ENCODE measurements at regions not wholly inside any gene's neighbourhood (a gene's known extent, or its start where the extent isn't known, plus 50 kb on each side); places are given as distances from the start of the nearest gene placed in this dataset.

DNA sequence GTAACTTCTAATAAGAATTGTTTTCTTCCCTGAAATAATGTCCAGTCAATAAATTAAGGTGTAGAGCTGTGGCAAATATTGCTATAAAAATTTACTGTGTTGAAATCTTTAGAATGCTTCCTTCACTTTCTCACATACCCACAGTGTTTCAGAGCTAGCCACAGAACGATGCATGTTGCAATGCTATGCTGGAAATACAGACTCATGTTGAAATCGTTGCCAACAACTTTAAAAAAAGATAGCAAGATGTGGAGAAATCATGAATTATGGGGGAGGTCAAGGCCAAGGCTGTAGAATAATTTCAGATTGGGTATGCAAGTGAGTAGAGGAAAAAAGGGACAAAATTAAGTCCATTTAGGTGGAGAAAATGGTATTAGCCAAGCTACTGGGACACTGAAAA is 204.8 kb downstream of the VEGFC start:
- Mint-ChIP-seq H3K27ac (no peak overlapping the region), H3K36me3 (ENCODE audit: low read depth) (no peaks in the 10 kb centered on the region), H3K4me1 (no peaks in the 10 kb centered on the region), H3K4me3 (no peak overlapping the region), H3K9me3 (no peaks in the 10 kb centered on the region), H3K27me3 (no peaks in the 10 kb centered on the region)
- intact Hi-C loops (cut with micrococcal nuclease), result no loop called here
- no peak for DNase-seq

- no peak overlapping the region for H3K27ac Mint-ChIP-seq
Observed at GRCh38 chr4:176588436-176588835, 204.3 kb downstream of the VEGFC start.

DNA sequence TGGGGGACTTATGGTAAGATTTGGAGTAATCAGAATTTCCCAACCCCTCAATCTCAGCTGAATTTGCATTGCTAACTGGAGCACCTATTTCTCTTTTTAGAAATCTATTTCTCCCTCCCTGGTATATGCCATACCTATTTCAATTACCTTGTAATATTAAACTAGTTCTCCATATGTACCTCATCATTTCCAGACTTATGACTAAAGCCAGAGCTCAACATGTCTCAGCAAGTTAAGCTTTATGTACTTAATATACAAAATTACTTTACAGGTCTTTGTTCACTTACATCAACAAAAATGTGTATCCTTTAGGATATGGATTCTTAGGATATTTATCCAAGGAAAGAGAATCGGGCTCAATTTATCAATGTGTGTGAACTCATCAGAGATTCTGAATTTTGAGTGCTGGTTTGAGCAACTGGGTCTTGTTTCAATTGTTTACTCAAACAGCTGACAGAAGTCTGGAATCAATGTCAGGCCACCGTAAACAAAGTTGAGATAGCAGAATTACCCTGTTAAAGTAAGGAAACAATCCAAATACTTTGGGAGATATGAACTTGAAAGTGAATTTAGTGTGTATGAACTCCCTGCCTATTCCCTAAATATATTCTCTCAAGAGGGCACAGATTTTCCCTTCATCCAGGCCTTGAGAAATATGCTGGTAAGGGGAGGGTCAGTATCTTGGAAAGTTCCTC is 199.6 kb downstream of the VEGFC start:
- H3K9me3 Mint-ChIP-seq, result no peaks in the 10 kb centered on the region
- no peaks in the 10 kb centered on the region for H3K4me1 Mint-ChIP-seq
- DNase-seq, result no peak
- no peaks in the 10 kb centered on the region for H3K27me3 Mint-ChIP-seq
- intact Hi-C loops (cut with micrococcal nuclease), result no loop called here
- H3K27ac Mint-ChIP-seq, result no peak overlapping the region
- no peaks in the 10 kb centered on the region for H3K36me3 Mint-ChIP-seq (ENCODE audit: low read depth)
- H3K4me3 Mint-ChIP-seq, result no peak overlapping the region

More at GRCh38 chr4:176588436-176588835, 204.3 kb downstream of the VEGFC start:
- intact Hi-C loops (cut with micrococcal nuclease), result no loop called here
- Mint-ChIP-seq H3K27me3 (no peaks in the 10 kb centered on the region), H3K9me3 (no peaks in the 10 kb centered on the region), H3K4me3 (no peak overlapping the region), H3K36me3 (ENCODE audit: low read depth) (no peaks in the 10 kb centered on the region), H3K4me1 (no peaks in the 10 kb centered on the region)
- DNase-seq, result no peak

- Mint-ChIP-seq H3K27me3 (no peaks in the 10 kb centered on the region), H3K36me3 (ENCODE audit: low read depth) (no peaks in the 10 kb centered on the region), H3K27ac (no peak overlapping the region), H3K4me1 (no peaks in the 10 kb centered on the region), H3K4me3 (no peak overlapping the region), H3K9me3 (no peaks in the 10 kb centered on the region)
- intact Hi-C loops (cut with micrococcal nuclease), result no loop called here
- DNase-seq, result peak; percentile 4
Observed at GRCh38 chr4:176593943-176594342, 198.8 kb downstream of the VEGFC start.

- DNase-seq, result peak; percentile 4
- Mint-ChIP-seq H3K36me3 (ENCODE audit: low read depth) (no peaks in the 10 kb centered on the region), H3K9me3 (no peaks in the 10 kb centered on the region), H3K27ac (no peak overlapping the region), H3K4me1 (no peaks in the 10 kb centered on the region), H3K27me3 (no peaks in the 10 kb centered on the region), H3K4me3 (no peak overlapping the region)
- intact Hi-C loops (cut with micrococcal nuclease), result no loop called here
Observed at GRCh38 chr4:176595257-176595656, 197.5 kb downstream of the VEGFC start.

DNA sequence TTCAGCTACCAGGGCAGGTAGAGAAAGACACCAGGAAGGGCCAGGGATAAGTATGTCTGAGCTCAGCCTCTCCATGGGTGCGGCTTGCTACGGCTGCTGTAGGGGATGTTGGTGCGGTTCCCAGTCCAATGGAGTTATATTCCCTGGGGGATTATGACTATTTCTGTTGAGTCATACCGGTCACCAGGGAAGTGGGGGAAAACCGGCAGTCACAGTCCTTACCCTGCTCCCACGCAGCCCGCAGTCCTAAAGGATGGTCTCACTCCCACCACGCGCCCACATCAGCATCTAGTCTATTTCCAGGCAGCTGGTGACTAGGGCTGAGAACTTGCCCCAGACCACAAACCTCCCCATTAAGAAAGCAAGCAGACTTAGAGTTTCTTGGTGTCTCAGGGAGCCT is 191.6 kb downstream of the VEGFC start:
- no peaks in the 10 kb centered on the region for H3K9me3 Mint-ChIP-seq

DNA sequence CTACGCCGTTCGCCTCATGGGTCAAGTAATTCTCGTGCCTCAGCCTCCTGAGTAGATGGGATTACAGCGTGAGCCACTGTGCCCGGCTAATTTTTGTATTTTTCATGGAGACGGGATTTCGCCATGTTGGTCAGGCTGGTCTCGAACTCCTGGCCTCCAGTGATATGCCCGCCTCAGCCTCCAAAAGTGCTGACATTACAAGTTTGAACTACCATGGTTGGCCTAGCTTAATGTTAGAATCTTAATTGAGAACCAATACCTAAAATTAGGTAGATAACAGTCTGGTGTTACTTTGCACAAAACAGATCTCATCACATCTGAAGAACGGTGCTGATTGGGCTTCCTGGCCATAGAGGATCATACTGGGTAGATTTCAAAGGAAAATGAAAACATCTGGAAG is 184.9 kb downstream of the VEGFC start:
- H3K9me3 Mint-ChIP-seq, result peaks cover 4% of the 10 kb centered on the region
- H3K27me3 Mint-ChIP-seq, result no peaks in the 10 kb centered on the region
- H3K4me1 Mint-ChIP-seq, result no peaks in the 10 kb centered on the region
- no peaks in the 10 kb centered on the region for H3K36me3 Mint-ChIP-seq (ENCODE audit: low read depth)
- intact Hi-C loops (cut with micrococcal nuclease), result no loop called here
- no peak overlapping the region for H3K4me3 Mint-ChIP-seq
- DNase-seq, result peak; percentile 8
- H3K27ac Mint-ChIP-seq, result no peak overlapping the region

More for the DNA sequence above, 191.6 kb downstream of the VEGFC start:
- Mint-ChIP-seq H3K36me3 (ENCODE audit: low read depth) (no peaks in the 10 kb centered on the region), H3K27ac (no peak overlapping the region), H3K4me3 (no peak overlapping the region), H3K4me1 (no peaks in the 10 kb centered on the region), H3K27me3 (no peaks in the 10 kb centered on the region)
- DNase-seq, result no peak
- intact Hi-C loops (cut with micrococcal nuclease), result no loop called here

- Mint-ChIP-seq H3K36me3 (ENCODE audit: low read depth) (no peaks in the 10 kb centered on the region), H3K4me1 (no peaks in the 10 kb centered on the region), H3K27me3 (no peaks in the 10 kb centered on the region), H3K4me3 (no peak overlapping the region), H3K27ac (no peak overlapping the region), H3K9me3 (peaks cover 4% of the 10 kb centered on the region)
- intact Hi-C loops (cut with micrococcal nuclease), result no loop called here
- DNase-seq, result peak; percentile 1
Observed at GRCh38 chr4:176608346-176608745, 184.4 kb downstream of the VEGFC start.

GRCh38 chr4:176610594-176610993 is 182.1 kb downstream of the VEGFC start:
- H3K9me3 Mint-ChIP-seq, result peaks cover 4% of the 10 kb centered on the region
- DNase-seq, result no peak
- H3K4me1 Mint-ChIP-seq, result no peaks in the 10 kb centered on the region
- no peak overlapping the region for H3K27ac Mint-ChIP-seq
- H3K27me3 Mint-ChIP-seq, result no peaks in the 10 kb centered on the region
- no peak overlapping the region for H3K4me3 Mint-ChIP-seq
- H3K36me3 Mint-ChIP-seq (ENCODE audit: low read depth), result no peaks in the 10 kb centered on the region
- intact Hi-C loops (cut with micrococcal nuclease), result no loop called here

DNA sequence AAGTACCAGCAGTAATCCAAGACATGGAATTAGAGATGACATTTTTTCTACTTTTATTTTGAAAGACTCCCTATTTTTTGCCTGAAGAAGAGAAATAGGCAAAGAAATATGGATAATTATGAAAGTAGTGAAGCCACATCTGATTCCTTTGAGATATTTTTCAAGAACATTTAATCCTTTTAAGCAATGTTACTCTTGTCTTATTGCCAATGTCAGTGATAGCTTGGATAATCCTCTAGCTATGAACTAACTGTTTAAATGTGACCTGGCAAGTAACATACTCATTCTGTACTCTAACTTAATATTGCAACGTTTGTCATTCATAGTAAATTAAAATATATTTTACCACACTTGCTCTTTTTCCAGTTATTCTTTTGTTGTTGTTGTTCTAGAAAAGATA is 181.3 kb downstream of the VEGFC start:
- Mint-ChIP-seq H3K27me3 (no peaks in the 10 kb centered on the region), H3K4me3 (no peak overlapping the region), H3K27ac (no peak overlapping the region), H3K36me3 (ENCODE audit: low read depth) (no peaks in the 10 kb centered on the region), H3K4me1 (no peaks in the 10 kb centered on the region), H3K9me3 (peaks cover 4% of the 10 kb centered on the region)
- intact Hi-C loops (cut with micrococcal nuclease), result no loop called here
- no peak for DNase-seq

DNA sequence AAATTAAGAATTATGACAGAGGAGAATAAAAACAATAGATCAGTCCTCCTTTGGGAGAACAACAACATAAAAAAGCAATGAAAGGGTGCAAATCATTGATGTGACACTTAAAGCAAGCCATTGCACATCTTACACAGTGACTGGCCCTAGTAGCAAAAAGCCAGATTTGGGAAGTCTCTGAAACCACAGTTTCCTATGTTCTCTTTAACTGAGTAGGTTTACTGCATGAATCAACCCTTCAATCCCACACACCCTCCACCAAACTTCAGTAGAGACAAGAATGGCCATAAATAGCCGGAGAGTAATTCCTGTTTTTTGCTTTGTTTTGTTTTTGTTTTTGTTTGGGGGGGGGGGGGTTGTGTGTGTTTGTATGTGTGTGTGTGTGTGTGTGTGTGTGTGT is 180.8 kb downstream of the VEGFC start:
- peaks cover 4% of the 10 kb centered on the region for H3K9me3 Mint-ChIP-seq
- no peaks in the 10 kb centered on the region for H3K4me1 Mint-ChIP-seq
- intact Hi-C loops (cut with micrococcal nuclease), result no loop called here
- no peak overlapping the region for H3K27ac Mint-ChIP-seq
- no peak overlapping the region for H3K4me3 Mint-ChIP-seq
- no peaks in the 10 kb centered on the region for H3K36me3 Mint-ChIP-seq (ENCODE audit: low read depth)
- no peaks in the 10 kb centered on the region for H3K27me3 Mint-ChIP-seq
- DNase-seq, result no peak

DNA sequence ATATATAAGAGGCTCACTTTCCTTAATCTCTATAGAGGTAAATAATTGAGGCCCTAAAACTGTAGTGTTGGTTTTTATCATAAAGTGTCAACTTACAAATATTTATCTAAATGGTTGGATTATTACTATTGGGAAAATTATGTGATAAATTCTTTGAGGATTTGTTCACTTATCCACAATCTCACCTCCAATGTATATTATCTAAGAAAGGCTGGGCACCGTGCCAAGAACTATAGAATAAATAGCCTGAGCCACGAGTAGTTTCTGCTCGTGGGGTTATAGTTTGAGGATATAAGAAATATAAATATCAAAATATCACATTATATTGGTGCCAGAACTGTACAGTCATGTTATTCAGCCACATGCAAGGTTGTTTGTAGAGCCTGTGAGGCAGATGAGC is 177.9 kb downstream of the VEGFC start:
- Mint-ChIP-seq H3K36me3 (ENCODE audit: low read depth) (no peaks in the 10 kb centered on the region), H3K27ac (no peak overlapping the region), H3K9me3 (no peaks in the 10 kb centered on the region), H3K27me3 (no peaks in the 10 kb centered on the region), H3K4me3 (no peak overlapping the region), H3K4me1 (no peaks in the 10 kb centered on the region)
- DNase-seq, result no peak
- intact Hi-C loops (cut with micrococcal nuclease), result no loop called here

DNA sequence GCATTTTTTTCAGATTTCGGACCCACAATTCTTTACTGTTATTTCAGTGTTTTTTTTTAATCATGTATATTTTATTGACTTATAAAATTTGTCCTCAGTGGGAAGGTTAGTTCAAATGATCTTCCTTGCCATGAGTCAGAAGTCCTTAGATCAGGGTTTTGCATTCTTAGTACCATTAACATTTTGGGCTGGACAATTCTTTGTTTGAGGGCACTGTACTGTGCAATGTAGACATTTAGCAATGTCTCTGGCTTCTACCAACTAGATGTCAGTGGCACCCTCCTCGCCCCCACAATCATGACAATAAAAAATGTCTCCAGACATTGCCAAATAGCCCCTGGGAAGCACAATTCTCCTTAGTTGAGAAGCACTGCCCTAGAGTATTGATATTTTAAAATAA is 176.6 kb downstream of the VEGFC start:
- Mint-ChIP-seq H3K9me3 (no peaks in the 10 kb centered on the region), H3K27me3 (no peaks in the 10 kb centered on the region), H3K4me1 (no peaks in the 10 kb centered on the region), H3K4me3 (no peak overlapping the region), H3K36me3 (ENCODE audit: low read depth) (no peaks in the 10 kb centered on the region), H3K27ac (no peak overlapping the region)
- no peak for DNase-seq
- intact Hi-C loops (cut with micrococcal nuclease), result no loop called here

DNA sequence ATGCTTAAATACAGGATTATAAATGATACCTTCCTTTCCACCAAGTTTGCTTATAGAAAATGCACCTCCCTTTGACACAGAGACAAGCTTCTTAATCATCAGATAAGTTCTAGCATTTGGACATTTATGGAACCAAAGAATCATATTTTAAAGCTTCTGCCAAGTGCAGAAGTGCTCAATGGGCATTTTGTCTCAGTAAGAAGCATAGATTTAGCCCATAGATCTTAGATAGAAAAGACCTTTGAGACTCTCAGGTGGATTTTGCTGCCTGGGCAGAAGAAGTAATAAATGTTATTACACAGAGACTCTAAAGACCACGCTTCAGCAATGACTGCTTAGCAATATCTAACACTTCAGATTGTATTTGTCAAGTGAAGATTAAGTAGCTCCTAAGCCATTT is 174.6 kb downstream of the VEGFC start:
- no peaks in the 10 kb centered on the region for H3K4me1 Mint-ChIP-seq
- H3K36me3 Mint-ChIP-seq (ENCODE audit: low read depth), result no peaks in the 10 kb centered on the region
- no peak for DNase-seq
- H3K27ac Mint-ChIP-seq, result no peak overlapping the region
- no peaks in the 10 kb centered on the region for H3K27me3 Mint-ChIP-seq
- H3K9me3 Mint-ChIP-seq, result no peaks in the 10 kb centered on the region
- H3K4me3 Mint-ChIP-seq, result no peak overlapping the region
- intact Hi-C loops (cut with micrococcal nuclease), result no loop called here

- Mint-ChIP-seq H3K4me3 (no peak overlapping the region), H3K27ac (no peak overlapping the region), H3K36me3 (ENCODE audit: low read depth) (no peaks in the 10 kb centered on the region), H3K4me1 (no peaks in the 10 kb centered on the region), H3K9me3 (no peaks in the 10 kb centered on the region), H3K27me3 (no peaks in the 10 kb centered on the region)
- intact Hi-C loops (cut with micrococcal nuclease), result no loop called here
- no peak for DNase-seq
Observed at GRCh38 chr4:176619430-176619829, 173.3 kb downstream of the VEGFC start.

Measured in activated CD4-positive, alpha-beta T cell treated with anti-CD3 and anti-CD28 coated beads, Interleukin-2, amount 10 ng/mL, durations not matched to agents 24 days and 14 days (primary cell).